ENCODE measurements at regions not wholly inside any gene's neighbourhood (a gene's known extent, or its start where the extent isn't known, plus 50 kb on each side); places are given as distances from the start of the nearest gene placed in this dataset.

- TF ChIP-seq POLR2A (IDR thresholded peaks at IDR 0.05) (no peak), CTCF (IDR thresholded peaks at IDR 0.05) (no peak)
Measured at GRCh38 chr13:53622456-53622855, 593.8 kb downstream of the OLFM4 start.

Measured in tibial nerve (tissue), 3 donors.